Parathyroid adenoma (tissue), 2 donors: ENCODE measurements at regions not wholly inside any gene's neighbourhood (a gene's known extent, or its start where the extent isn't known, plus 50 kb on each side); places are given as distances from the start of the nearest gene placed in this dataset.

ENCODE experiments used
- H2AFZ ChIP-seq: fragments of 300-600 bp; sonication (generic); one replicate; pipeline ENCODE4 v1.7.0; 2017; ENCODE audit warnings: antibody characterized with exemption, mild to moderate bottlenecking
- H3K27ac ChIP-seq: fragments of 300-600 bp; sonication (generic); one replicate; pipeline ENCODE4 v1.7.0; 2017
- H3K27me3 ChIP-seq: fragments of 300-600 bp; sonication (generic); one replicate; pipeline ENCODE4 v1.7.0; 2017; ENCODE audit warnings: low read length; ENCODE audit not compliant: control insufficient read depth, insufficient read depth
- H3K36me3 ChIP-seq: fragments of 300-600 bp; sonication (generic); one replicate; pipeline ENCODE4 v1.7.0; 2017; ENCODE audit warnings: low read length; ENCODE audit not compliant: control insufficient read depth, insufficient read depth
- H3K4me1 ChIP-seq: fragments of 300-600 bp; sonication (generic); one replicate; pipeline ENCODE4 v1.7.0; 2017; ENCODE audit warnings: control low read depth
- H3K4me2 ChIP-seq: fragments of 300-600 bp; sonication (generic); one replicate; pipeline ENCODE4 v1.7.0; 2017; ENCODE audit warnings: low read length
- H3K4me3 ChIP-seq: fragments of 300-600 bp; sonication (generic); one replicate; pipeline ENCODE4 v1.7.0; 2017; ENCODE audit warnings: low read depth, low read length
- H3K79me2 ChIP-seq: fragments of 300-600 bp; sonication (generic); one replicate; pipeline ENCODE4 v1.7.0; 2017; ENCODE audit warnings: control low read depth
- H3K9ac ChIP-seq: fragments of 300-600 bp; sonication (generic); one replicate; pipeline ENCODE4 v1.7.0; 2017; ENCODE audit warnings: mild to moderate bottlenecking
- H3K9me3 ChIP-seq: fragments of 300-600 bp; sonication (generic); one replicate; pipeline ENCODE4 v1.7.0; 2017; ENCODE audit warnings: low read length; ENCODE audit not compliant: control insufficient read depth
- CTCF ChIP-seq: fragments of 300-600 bp; sonication (generic); IDR thresholded peaks from one replicate; pipeline ENCODE4 v1.7.0; 2017; ENCODE audit warnings: antibody characterized with exemption, mild to moderate bottlenecking
- donor health status: primary hyperparathyroidism.

- Histone ChIP-seq H3K4me2 (no peak overlapping the region), H3K79me2 (no peaks in the 10 kb centered on the region), H3K27me3 (no peaks in the 10 kb centered on the region), H3K36me3 (no peaks in the 10 kb centered on the region), H3K4me3 (no peak overlapping the region), H2AFZ (no peak overlapping the region), H3K27ac (no peak overlapping the region), H3K4me1 (no peaks in the 10 kb centered on the region), H3K9me3 (no peaks in the 10 kb centered on the region), H3K9ac (no peak overlapping the region)
- TF ChIP-seq CTCF, result no peak
Measured at GRCh38 chr15:25969886-25970285, 106.8 kb upstream of the ATP10A start.

GRCh38 chr15:25967116-25967515, 104.0 kb upstream of the ATP10A start:
- H3K9ac ChIP-seq, result no peak overlapping the region
- H3K4me1 ChIP-seq, result no peaks in the 10 kb centered on the region
- no peaks in the 10 kb centered on the region for H3K27me3 ChIP-seq
- TF ChIP-seq CTCF, result no peak
- H3K9me3 ChIP-seq, result no peaks in the 10 kb centered on the region
- H2AFZ ChIP-seq, result no peak overlapping the region
- H3K36me3 ChIP-seq, result no peaks in the 10 kb centered on the region
- no peak overlapping the region for H3K4me2 ChIP-seq
- H3K27ac ChIP-seq, result no peak overlapping the region
- no peaks in the 10 kb centered on the region for H3K79me2 ChIP-seq
- no peak overlapping the region for H3K4me3 ChIP-seq

- Histone ChIP-seq H3K27ac (no peak overlapping the region), H3K4me3 (no peak overlapping the region), H3K4me2 (no peak overlapping the region), H3K9me3 (no peaks in the 10 kb centered on the region), H3K4me1 (no peaks in the 10 kb centered on the region), H3K27me3 (no peaks in the 10 kb centered on the region), H3K79me2 (no peaks in the 10 kb centered on the region), H2AFZ (no peak overlapping the region), H3K36me3 (no peaks in the 10 kb centered on the region), H3K9ac (no peak overlapping the region)
- no peak for TF ChIP-seq CTCF
Measured at GRCh38 chr15:25965326-25965725, 102.2 kb upstream of the ATP10A start.

GRCh38 chr15:25960273-25960672, 97.1 kb upstream of the ATP10A start:
- Histone ChIP-seq H3K9ac (no peak overlapping the region), H3K27ac (no peak overlapping the region), H2AFZ (no peak overlapping the region), H3K9me3 (no peaks in the 10 kb centered on the region), H3K36me3 (no peaks in the 10 kb centered on the region), H3K4me3 (no peak overlapping the region), H3K27me3 (no peaks in the 10 kb centered on the region), H3K4me1 (no peaks in the 10 kb centered on the region), H3K4me2 (no peak overlapping the region), H3K79me2 (no peaks in the 10 kb centered on the region)
- TF ChIP-seq CTCF, result no peak

GRCh38 chr15:25959100-25959499, 96.0 kb upstream of the ATP10A start:
- Histone ChIP-seq H3K4me1 (no peaks in the 10 kb centered on the region), H3K79me2 (no peaks in the 10 kb centered on the region), H3K36me3 (no peaks in the 10 kb centered on the region), H3K4me3 (no peak overlapping the region), H3K9ac (no peak overlapping the region), H3K27ac (no peak overlapping the region), H2AFZ (no peak overlapping the region), H3K27me3 (no peaks in the 10 kb centered on the region), H3K9me3 (no peaks in the 10 kb centered on the region), H3K4me2 (no peak overlapping the region)
- no peak for TF ChIP-seq CTCF
